ENCODE measurements at regions not wholly inside any gene's neighbourhood (a gene's known extent, or its start where the extent isn't known, plus 50 kb on each side); places are given as distances from the start of the nearest gene placed in this dataset.

GRCh38 chr12:18851271-18851670 lies 113.4 kb downstream of the CAPZA3 start:
- Histone ChIP-seq H2AFZ (ENCODE audit: low read length) (no peak overlapping the region), H3K9me3 (ENCODE audit: insufficient read depth in 2 of 2, low read depth in 1 of 2, low read length in 1 of 2) (no peaks in the 10 kb centered on the region), H4K5ac (ENCODE audit: insufficient read length, low read depth, low read length) (no peak overlapping the region), H2AK5ac (ENCODE audit: low read depth, low read length) (no peak overlapping the region), H4K8ac (ENCODE audit: extremely low read depth, insufficient read depth, low read length) (no peak overlapping the region), H3K14ac (ENCODE audit: insufficient read length) (no peak overlapping the region), H3K23me2 (ENCODE audit: low read depth, low read length) (no peaks in the 10 kb centered on the region), H3K4ac (replicated peaks; ENCODE audit: insufficient read length, low read depth, low read length) (no peak overlapping the region), H2BK5ac (ENCODE audit: low read depth, low read length) (no peak overlapping the region), H3K18ac (ENCODE audit: extremely low read depth, low read length) (no peak overlapping the region), H3K79me1 (ENCODE audit: low read depth, low read length) (no peaks in the 10 kb centered on the region), H3K4me3 (ENCODE audit: extremely low read depth in 1 of 4, insufficient read depth in 2 of 4, low read depth in 3 of 4, low read length in 4 of 4) (no peak overlapping the region), H2BK12ac (ENCODE audit: low read depth, low read length) (no peak overlapping the region), H3K27me3 (replicated peaks in 1 of 4; ENCODE audit: control insufficient read depth in 3 of 4, extremely low read depth in 1 of 4, insufficient read depth in 3 of 4, low read length in 3 of 4) (no peaks in the 10 kb centered on the region), H3K79me2 (ENCODE audit: control insufficient read depth in 1 of 2, insufficient read depth in 2 of 2, low read length in 2 of 2) (no peaks in the 10 kb centered on the region), H2BK120ac (replicated peaks; ENCODE audit: low read depth, low read length) (no peak overlapping the region), H3K36me3 (ENCODE audit: control insufficient read depth in 2 of 4, insufficient read depth in 4 of 4, low read length in 3 of 4) (no peaks in the 10 kb centered on the region), H3K27ac (ENCODE audit: low read depth, low read length) (no peak overlapping the region), H4K20me1 (replicated peaks in 1 of 2; ENCODE audit: control insufficient read depth in 1 of 2, insufficient read depth in 2 of 2, low read length in 2 of 2) (no peaks in the 10 kb centered on the region), H2BK15ac (ENCODE audit: low read length) (0 out of 2 replicates have a peak overlapping the region, but pooled peaks have one; percentile 21), H4K91ac (replicated peaks; ENCODE audit: insufficient read length, low read length) (no peak overlapping the region), H3K56ac (replicated peaks; ENCODE audit: insufficient read length, low read depth, low read length) (no peak overlapping the region), H3K4me2 (ENCODE audit: insufficient read depth in 1 of 2, low read depth in 2 of 2, low read length in 2 of 2) (no peak overlapping the region), H3K4me1 (replicated peaks in 1 of 4; ENCODE audit: control insufficient read depth in 3 of 4, insufficient read depth in 4 of 4, low read length in 3 of 4) (peaks cover 0 to 5% (median 0%) of the 10 kb centered on the region in 4 experiments; a peak in 1 of 7 replicates), H2BK20ac (ENCODE audit: low read length) (no peak overlapping the region), H3K9ac (replicated peaks in 1 of 4; ENCODE audit: extremely low read depth in 1 of 4, low read depth in 3 of 4, low read length in 3 of 4) (no peak overlapping the region), H3K23ac (ENCODE audit: insufficient read length) (no peak overlapping the region)
- 81% methylated on average over 3 of the region's 3 CpGs; no CpG with 5 or more reads in 1 of the 2 experiments for WGBS, 2 experiments (ENCODE audit: extremely low coverage in 1 of 2, insufficient coverage in 1 of 2, insufficient read length in 1 of 2, insufficient replicate concordance in 2 of 2, low coverage in 1 of 2, low lambda C conversion rate in 2 of 2, missing lambda C conversion rate in 1 of 2)
- CTCF ChIA-PET (ENCODE audit: partially characterized antibody), result interaction anchor here (1.2 kb wide), 1 partner anchor 14 kb away, joined by 4 read pairs; no protein-coding TSS in a partner anchor
- FAIRE-seq, result no peak
- DNase-seq (ENCODE audit: low read depth in 1 of 2, low spot score in 2 of 2), result no peak
- POLR2A ChIA-PET (ENCODE audit: partially characterized antibody), result no interaction called here
- TF ChIP-seq RBBP5 (IDR thresholded peaks at IDR 0.05; ENCODE audit: borderline replicate concordance, low read depth, low read length) (no peak), CTBP2 (IDR thresholded peaks at IDR 0.05; ENCODE audit: borderline replicate concordance, insufficient read depth, insufficient read length, low read length) (no peak), SP4 (IDR thresholded peaks at IDR 0.05; ENCODE audit: low read length) (no peak), SUZ12 (IDR thresholded peaks at IDR 0.05; ENCODE audit: low read length) (no peak), BACH1 (IDR thresholded peaks at IDR 0.05; ENCODE audit: low read length) (no peak), ASH2L (IDR thresholded peaks at IDR 0.05; ENCODE audit: low read length) (no peak), NANOG (IDR thresholded peaks at IDR 0.05; ENCODE audit: insufficient read depth, low read depth, low read length, poor library complexity, severe bottlenecking) (no peak), RNF2 (IDR thresholded peaks at IDR 0.05; ENCODE audit: borderline replicate concordance, low read depth, low read length, missing control alignments, poor library complexity, severe bottlenecking) (no peak), MAFK (IDR thresholded peaks at IDR 0.05; ENCODE audit: low read depth, low read length) (no peak), CBX8 (IDR thresholded peaks at IDR 0.05; ENCODE audit: borderline replicate concordance, low read depth, low read length) (no peak), TBP (IDR thresholded peaks at IDR 0.05; ENCODE audit: low read depth, low read length) (no peak), TAF7 (optimal IDR thresholded peaks at IDR 0.05; ENCODE audit: borderline replicate concordance, low read depth, low read length) (no peak)
- TF ChIP-seq, protein P1, sequence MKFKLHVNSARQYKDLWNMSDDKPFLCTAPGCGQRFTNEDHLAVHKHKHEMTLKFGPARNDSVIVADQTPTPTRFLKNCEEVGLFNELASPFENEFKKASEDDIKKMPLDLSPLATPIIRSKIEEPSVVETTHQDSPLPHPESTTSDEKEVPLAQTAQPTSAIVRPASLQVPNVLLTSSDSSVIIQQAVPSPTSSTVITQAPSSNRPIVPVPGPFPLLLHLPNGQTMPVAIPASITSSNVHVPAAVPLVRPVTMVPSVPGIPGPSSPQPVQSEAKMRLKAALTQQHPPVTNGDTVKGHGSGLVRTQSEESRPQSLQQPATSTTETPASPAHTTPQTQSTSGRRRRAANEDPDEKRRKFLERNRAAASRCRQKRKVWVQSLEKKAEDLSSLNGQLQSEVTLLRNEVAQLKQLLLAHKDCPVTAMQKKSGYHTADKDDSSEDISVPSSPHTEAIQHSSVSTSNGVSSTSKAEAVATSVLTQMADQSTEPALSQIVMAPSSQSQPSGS (IDR thresholded peaks at IDR 0.05; ENCODE audit: low read length), result no peak

Data from H1 (cell line).